Osteoblast (primary cell): ENCODE measurements at regions not wholly inside any gene's neighbourhood (a gene's known extent, or its start where the extent isn't known, plus 50 kb on each side); places are given as distances from the start of the nearest gene placed in this dataset.

ENCODE experiments used
- DNase-seq: peaks from one replicate; pipeline ENCODE4 v3.0.0; 2011; ENCODE audit warnings: low spot score, mixed read lengths; ENCODE audit not compliant: insufficient read length; ENCODE audit errors: missing footprints
- H2AFZ ChIP-seq: 2 replicates; pipeline ENCODE4 v1.6.0; 2011; ENCODE audit warnings: mild to moderate bottlenecking, low read length
- H3K27ac ChIP-seq: 2 replicates; pipeline ENCODE4 v1.5.1; 2011; ENCODE audit warnings: mild to moderate bottlenecking, low read depth, low read length, moderate library complexity
- H3K27me3 ChIP-seq: 2 replicates; pipeline ENCODE4 v1.6.0; 2012; ENCODE audit warnings: mild to moderate bottlenecking, control low read depth, inconsistent platforms, low read length, moderate library complexity; ENCODE audit not compliant: insufficient read depth
- H3K36me3 ChIP-seq: 2 replicates; pipeline ENCODE4 v1.5.1; 2011; ENCODE audit warnings: mild to moderate bottlenecking, low read length, control low read depth, moderate library complexity; ENCODE audit not compliant: insufficient read depth
- H3K4me1 ChIP-seq: 2 replicates; pipeline ENCODE4 v1.5.1; 2011; ENCODE audit warnings: mild to moderate bottlenecking, low read length, control low read depth, moderate library complexity; ENCODE audit not compliant: insufficient read depth
- H3K4me2 ChIP-seq: 2 replicates; pipeline ENCODE4 v1.6.0; 2011; ENCODE audit warnings: mild to moderate bottlenecking, low read length; ENCODE audit not compliant: insufficient read depth
- H3K4me3 ChIP-seq: fragments of 200-600 bp; sonication (generic); 3 replicates; pipeline ENCODE4 v1.5.1; 2012; ENCODE audit warnings: mild to moderate bottlenecking, low read length, inconsistent platforms; ENCODE audit not compliant: insufficient read depth
- H3K79me2 ChIP-seq: 2 replicates; pipeline ENCODE4 v1.6.0; 2012; ENCODE audit warnings: mild to moderate bottlenecking, low read length, control low read depth, inconsistent platforms; ENCODE audit not compliant: insufficient read depth
- H3K9me3 ChIP-seq: 2 replicates; pipeline ENCODE4 v1.5.1; 2011; ENCODE audit warnings: low read depth, low read length, control low read depth
- H4K20me1 ChIP-seq: 2 replicates; pipeline ENCODE4 v1.6.0; 2012; ENCODE audit warnings: mild to moderate bottlenecking, low read length, control low read depth; ENCODE audit not compliant: insufficient read depth
- CTCF ChIP-seq: IDR thresholded peaks from 2 replicates; pipeline ENCODE4 v1.5.1; 2011; ENCODE audit warnings: mild to moderate bottlenecking, low read depth, low read length, moderate library complexity; ENCODE audit errors: extremely low read depth

GRCh38 chr2:47315475-47315874 lies 53.6 kb upstream of the EPCAM start:
- DNase-seq = no peak
- Histone ChIP-seq H3K4me3 (no peak overlapping the region), H2AFZ (no peak overlapping the region), H3K36me3 (no peaks in the 10 kb centered on the region), H3K4me1 (peaks cover 3% of the 10 kb centered on the region), H3K9me3 (no peaks in the 10 kb centered on the region), H4K20me1 (no peaks in the 10 kb centered on the region), H3K27ac (no peak overlapping the region), H3K79me2 (no peaks in the 10 kb centered on the region), H3K27me3 (no peaks in the 10 kb centered on the region), H3K4me2 (no peak overlapping the region)
- TF ChIP-seq CTCF = no peak

- TF ChIP-seq CTCF = no peak
- H3K4me1 ChIP-seq = peaks cover 12% of the 10 kb centered on the region
- H3K4me3 ChIP-seq = no peak overlapping the region
- DNase-seq = no peak
- H3K36me3 ChIP-seq = no peaks in the 10 kb centered on the region
- no peaks in the 10 kb centered on the region for H3K79me2 ChIP-seq
- no peaks in the 10 kb centered on the region for H4K20me1 ChIP-seq
- no peaks in the 10 kb centered on the region for H3K9me3 ChIP-seq
- no peak overlapping the region for H3K27ac ChIP-seq
- no peak overlapping the region for H2AFZ ChIP-seq
- no peaks in the 10 kb centered on the region for H3K27me3 ChIP-seq
- H3K4me2 ChIP-seq = no peak overlapping the region
Measured at GRCh38 chr2:47313728-47314127, 55.4 kb upstream of the EPCAM start.

- Histone ChIP-seq H3K4me2 (no peak overlapping the region), H3K9me3 (no peaks in the 10 kb centered on the region), H3K4me3 (no peak overlapping the region), H3K79me2 (no peaks in the 10 kb centered on the region), H2AFZ (no peak overlapping the region), H3K4me1 (peaks cover 12% of the 10 kb centered on the region), H3K27me3 (no peaks in the 10 kb centered on the region), H3K36me3 (no peaks in the 10 kb centered on the region), H4K20me1 (no peaks in the 10 kb centered on the region), H3K27ac (no peak overlapping the region)
- no peak for TF ChIP-seq CTCF
- no peak for DNase-seq
Measured at GRCh38 chr2:47313141-47313691, 55.9 kb upstream of the EPCAM start.

DNA sequence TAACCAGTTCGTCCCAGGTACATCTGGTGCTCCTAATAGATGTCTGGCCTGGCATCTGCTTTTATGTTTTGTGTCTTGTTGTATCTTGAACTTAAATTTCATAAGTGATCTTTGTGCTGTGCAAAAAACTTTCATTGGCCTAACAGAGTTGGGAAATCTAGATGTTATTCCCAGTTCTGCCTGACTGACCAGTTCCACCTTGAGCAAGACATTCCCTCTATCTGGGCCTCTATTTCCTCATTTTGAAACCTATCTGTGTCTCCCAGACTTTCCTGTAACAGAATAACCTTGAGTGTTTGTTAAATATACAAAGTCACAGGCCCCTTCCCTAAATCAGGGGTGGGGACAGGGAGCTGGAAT lies 56.6 kb upstream of the EPCAM start:
- no peaks in the 10 kb centered on the region for H3K27me3 ChIP-seq
- no peaks in the 10 kb centered on the region for H3K36me3 ChIP-seq
- H3K4me1 ChIP-seq = peaks cover 12% of the 10 kb centered on the region
- H3K27ac ChIP-seq = no peak overlapping the region
- H3K9me3 ChIP-seq = no peaks in the 10 kb centered on the region
- no peak for TF ChIP-seq CTCF
- no peak for DNase-seq
- H3K79me2 ChIP-seq = no peaks in the 10 kb centered on the region
- no peak overlapping the region for H2AFZ ChIP-seq
- no peak overlapping the region for H3K4me3 ChIP-seq
- no peak overlapping the region for H3K4me2 ChIP-seq
- no peaks in the 10 kb centered on the region for H4K20me1 ChIP-seq
